ENCODE measurements at regions not wholly inside any gene's neighbourhood (a gene's known extent, or its start where the extent isn't known, plus 50 kb on each side); places are given as distances from the start of the nearest gene placed in this dataset.
"Not testable (repeated sequence)": the region's sequence is repeated elsewhere in the genome, so short reads cannot be mapped to it uniquely, and the experiment has no call there.

DNA sequence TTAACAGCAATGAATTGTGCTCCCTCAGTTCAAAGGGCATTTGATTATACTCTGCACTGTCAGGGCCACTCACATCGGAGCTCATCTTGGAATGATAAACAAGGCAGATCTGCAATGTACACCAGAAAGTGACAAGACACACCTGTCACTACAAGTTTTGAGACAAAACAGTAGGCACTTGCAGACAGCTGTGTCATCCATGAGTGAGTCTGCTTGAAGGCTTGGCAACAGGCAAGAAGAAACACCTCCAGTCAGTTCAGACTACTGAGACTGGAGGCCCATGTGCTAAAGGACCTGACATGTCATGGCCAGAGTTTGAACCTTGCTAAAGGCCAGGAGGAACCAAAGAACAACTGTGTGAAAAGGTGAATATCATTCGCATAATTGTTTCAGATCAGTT, 354.5 kb downstream of the CEP170 start:
- not testable (repeated sequence) for DNase-seq

DNA sequence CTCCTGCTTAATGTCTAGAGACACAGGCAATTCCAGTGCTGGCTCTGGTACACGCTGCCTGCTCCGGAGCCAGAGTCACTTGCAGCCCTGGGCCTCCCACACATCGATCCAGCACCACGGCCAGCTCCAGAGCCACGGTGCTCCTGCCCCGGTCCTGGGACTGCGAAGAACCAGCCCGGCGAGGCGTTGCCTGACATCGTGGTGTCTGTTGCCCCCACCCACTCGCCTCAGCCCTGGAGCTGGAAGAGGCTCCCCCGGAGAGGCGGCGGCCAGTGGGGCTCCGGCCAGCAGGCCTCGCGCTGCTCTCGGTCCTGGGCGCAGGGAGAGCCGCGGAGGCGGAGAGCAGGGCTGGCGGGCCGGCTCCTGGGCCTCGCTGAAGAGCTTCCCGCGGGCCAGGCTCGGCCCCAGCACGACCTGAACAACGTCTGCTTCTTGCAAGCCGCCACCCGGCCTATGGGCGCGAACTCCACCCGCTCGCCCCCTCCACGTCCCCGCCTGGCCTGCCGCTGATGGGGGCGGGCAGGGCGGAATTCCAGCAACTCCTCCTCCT, 364.8 kb downstream of the CEP170 start:
- peak; percentile 52 for DNase-seq

DNA sequence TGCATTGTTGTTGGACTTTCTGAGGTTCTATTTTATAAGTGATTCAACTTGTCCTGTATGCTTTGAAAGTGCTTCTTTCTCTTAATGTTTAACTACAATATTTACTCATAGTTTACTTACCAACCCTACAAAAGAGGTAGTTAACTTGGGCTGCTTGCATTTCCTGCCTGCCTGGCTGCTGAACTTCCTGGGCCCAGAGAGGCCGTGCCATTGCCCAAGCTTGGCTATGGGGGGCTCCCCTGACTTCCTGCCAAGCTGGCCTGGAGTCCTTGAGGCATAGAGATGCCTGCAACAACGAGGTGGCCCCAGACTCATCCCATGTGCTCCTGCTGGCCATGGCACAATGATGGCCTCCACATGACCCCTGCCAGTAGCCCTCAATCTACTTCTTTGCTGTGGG, 361.6 kb upstream of the PLD5 start:
- no peak for DNase-seq

DNA sequence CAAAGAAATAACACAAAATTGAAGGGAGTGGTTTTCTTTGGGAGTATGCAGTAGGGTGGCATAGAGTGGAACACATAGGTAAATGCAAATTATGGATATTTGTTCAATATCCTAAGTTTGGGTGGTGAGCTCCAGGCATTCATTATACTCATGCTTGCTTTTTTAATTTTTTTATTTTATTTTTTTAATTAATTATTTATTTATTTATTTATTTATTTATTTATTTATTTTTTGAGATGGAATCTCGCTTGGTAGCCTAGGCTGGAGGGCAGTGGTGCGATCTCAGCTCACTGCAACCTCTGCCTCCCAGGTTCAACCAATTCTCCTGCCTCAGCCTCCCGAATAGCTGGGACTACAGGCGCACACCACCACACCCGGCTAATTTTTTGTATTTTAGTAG, 355.5 kb upstream of the PLD5 start:
- not testable (repeated sequence) for DNase-seq

DNA sequence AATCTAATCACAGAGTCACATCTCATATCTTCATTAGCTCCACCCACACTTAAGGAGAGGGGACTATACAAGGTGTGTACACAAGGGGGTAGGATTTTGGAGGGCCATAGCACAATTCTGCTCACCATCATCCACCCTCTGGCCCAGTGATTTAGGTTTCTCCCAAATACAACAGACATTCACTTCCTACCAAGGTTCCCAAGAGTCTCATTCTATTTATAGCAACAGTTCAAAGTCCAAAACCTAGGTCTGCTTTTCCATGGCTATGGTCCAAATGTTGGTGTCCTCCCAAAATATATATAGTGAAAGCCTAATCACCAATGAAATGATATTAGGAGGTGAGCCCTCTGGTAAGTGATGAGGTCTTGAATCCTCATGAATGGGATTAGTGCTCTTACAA, 353.2 kb upstream of the PLD5 start:
- no peak for DNase-seq

DNA sequence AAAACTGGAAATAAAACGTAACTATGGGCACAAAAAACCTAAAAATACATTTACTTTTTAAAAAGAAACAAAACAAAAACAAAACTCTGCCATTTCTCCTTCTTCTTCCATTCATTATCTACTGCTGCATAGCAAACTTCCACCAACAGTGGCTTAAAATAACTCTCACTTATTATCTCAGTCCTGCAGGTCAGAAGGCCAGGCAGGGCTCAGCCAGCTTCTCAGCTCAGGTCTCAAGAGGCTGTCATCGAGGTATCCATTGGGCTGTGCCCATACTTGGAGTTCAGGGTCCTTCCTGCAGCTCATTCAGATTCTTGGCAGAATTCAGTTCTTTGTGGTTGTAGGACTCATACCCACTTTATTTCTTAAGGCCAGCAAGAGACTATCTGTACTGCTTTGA, 352.7 kb upstream of the PLD5 start:
- DNase-seq: no peak

DNA sequence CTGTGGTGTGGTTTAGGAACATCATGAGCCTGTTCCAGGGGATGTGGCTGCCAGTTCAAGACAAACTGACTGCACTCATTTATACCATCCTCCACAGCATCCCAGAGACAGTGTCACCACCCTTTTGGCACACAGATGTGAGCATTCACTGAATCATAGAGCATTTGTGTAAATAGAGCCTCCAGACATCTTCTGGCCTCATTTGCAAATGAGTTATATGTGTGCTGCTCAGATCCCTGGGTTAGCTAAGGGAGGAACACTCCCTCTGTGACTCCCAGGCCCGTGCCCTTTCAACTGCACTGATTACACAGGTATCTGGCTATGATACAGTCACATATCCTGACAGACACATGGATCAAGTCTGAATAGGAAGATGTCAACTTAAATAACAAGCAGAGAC, 351.5 kb upstream of the PLD5 start:
- no peak for DNase-seq

DNA sequence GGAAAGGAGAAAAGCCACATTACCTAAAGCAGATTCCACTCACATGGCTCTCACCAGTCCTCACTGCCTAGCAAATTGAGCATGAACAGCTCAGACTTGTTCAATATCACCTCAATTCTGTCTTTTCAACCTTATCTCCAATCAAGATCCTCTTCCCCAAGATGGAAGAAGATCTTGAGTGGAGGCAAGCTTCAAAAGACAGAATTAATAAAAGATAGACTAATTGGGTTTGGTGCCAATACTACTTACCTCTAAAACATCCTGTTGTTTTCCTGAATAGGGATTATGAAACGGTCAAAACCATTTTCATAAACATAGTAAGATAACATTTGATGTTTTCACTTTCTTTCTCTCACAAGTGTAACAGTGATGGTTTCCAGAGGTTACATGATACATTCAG, 349.2 kb upstream of the PLD5 start:
- no peak for DNase-seq

DNA sequence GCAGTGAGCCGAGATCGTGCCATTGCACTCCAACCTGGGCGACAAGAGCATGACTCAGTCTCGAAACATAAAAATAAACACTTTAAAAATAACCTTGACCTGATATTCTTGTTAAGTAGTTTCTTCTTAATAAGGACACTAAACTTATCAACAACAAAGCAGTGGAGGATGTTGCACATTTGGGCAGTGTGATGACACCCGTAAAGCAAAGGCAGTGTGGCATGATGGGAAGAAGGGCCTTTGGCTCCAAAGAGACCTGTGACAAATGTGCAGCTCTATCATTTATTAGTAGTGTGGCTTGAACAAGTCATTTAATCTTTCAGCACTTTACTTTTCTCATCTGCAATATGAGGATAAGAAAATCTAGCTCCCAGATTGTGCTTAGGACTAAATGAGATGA, 348.0 kb upstream of the PLD5 start:
- no peak for DNase-seq

DNA sequence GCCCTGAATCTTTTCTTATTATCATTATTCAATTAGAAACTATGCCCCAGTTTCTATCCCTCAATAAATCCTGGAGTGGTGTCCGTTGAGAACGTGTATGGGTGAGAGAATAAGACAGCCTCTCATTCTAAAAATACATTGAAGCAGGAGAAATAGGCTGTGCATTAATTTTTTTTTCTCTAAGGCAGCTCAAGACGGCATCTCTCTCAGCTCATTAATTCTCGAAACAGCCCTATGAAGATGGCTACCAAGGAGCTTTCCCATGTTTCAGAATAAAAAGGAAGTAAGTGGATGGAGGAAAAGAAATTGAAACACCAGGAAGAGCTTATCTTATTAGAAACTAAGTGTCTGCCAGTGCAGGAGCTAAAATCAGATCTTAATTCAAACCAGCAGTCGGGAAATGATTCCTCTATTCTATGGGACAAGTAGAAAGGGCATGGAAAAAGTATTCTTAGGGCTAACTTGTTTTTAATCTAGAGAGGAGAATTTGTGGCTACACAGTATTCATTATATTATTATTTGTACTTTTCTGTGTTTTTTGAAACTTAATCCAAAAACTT, 347.1 kb upstream of the PLD5 start:
- no peak for DNase-seq

DNA sequence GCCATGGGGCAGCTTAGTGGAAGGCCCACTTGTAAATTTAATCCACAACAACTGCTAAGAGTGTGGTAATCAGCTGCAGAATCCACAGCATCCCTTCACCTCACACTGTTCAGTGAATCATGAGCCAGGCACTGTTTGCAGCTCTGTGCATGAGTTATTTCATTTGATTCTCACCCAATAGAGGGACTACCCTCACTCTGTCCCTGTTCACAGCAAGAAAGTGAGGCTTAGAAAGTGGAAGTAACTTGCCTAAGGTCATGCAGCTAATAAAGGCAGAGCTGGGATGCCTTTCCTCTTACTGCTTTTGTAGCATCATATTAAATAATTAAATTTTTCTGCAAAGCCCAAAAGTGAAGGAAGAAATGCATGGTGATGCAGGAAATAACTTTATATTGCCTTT, 346.5 kb upstream of the PLD5 start:
- DNase-seq: no peak

DNA sequence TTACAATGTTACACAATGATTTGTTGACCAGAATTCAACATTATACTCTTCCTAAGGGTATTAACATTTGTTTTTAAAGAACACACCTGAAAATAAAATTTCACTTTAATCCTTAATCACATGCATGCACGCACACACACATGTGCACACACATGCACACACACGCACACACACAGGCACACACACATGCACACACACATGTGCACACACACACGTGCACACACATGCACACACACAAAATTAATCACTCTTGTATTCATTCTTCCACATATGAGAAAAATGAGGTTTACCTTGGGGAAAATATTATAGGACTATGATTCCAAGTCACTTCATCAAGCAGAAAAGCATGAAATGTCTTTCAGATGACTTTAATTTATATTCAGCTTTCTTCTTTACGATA, 331.8 kb upstream of the PLD5 start:
- no peak for DNase-seq

DNA sequence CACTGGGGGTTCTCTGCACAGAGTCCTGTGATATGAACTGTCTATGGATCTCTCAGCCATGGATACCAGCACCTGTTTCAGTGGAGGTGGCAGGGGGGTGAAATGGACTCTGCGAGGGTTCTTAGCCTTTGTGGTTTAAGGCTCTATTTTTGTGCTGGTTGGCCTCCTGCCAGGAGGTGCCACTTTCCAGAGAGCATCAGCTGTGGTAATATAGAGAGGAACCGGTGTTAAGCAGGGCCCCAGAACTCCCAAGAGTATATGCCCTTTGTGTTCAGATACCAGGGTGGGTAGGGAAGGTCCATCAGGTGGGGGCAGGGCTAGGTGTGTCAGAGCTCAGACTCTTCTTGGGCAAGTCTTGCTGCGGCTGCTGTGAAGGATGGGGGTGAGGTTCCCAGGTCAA, 330.0 kb upstream of the PLD5 start:
- DNase-seq: no peak

DNA sequence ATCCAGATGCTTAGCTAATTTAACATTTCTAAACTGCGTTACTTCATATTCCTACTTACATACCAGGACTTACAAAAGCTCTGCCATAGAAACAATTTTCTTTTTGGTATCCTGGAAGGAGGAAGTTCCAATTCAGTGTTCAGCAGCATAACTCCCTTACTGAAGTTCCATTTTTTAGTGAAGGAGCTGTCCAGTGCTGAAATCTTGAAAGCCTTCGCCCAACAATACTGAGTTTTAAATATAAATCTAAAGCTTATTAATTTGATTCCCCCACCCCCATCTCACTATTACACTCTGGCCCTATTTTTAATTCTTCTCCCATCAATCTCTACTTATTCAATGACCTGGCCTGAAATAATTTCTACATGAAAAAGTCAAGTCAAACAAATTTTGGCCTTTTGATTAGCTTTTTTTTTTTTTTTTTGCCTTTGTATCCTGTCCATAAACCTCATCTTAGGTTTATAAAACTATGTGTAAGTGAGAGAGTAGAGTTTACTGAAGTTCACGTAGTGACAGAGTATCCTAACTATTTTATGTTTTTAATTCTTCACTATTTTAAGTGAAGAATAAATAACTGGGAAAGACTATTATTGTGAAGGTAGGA, 323.0 kb upstream of the PLD5 start:
- no peak for DNase-seq

DNA sequence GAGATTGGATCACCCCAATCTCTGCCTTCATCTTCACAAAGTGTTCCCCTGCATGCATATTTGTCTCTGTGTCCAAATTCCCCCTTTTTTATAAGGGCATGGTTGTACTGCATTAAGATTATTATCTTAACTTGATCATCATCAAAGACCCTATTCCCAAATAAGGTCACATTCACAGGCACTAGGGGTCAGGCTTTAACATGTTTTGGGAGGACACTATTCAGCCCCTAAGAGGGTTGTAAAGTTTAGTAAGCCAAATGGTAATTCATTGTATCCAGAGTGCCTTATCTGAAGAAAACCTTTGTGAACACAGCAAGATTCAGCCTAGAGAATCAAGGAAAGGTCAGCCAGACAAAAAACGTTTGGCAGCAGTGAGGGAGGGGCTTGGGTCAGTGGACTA, 317.6 kb upstream of the PLD5 start:
- no peak for DNase-seq

DNA sequence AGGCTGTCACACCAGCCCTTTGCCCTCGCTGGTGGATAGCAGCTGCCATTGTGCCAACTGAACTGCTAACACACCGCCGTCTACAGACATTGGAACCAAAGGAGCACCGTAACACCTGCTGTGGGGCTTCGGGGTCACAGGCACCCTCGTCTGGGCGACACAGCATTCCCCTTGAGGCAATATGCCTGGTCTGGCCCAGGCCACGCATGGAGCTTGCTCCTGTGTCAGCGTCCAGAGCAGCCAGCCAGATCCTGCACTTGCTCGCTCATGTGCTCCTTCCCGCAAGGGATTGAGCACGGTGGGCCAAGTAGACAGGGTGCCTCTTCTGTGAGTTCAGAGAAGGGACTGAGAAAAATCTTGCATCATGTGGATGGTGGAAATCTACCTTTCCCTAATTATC, 314.6 kb upstream of the PLD5 start:
- no peak for DNase-seq

DNA sequence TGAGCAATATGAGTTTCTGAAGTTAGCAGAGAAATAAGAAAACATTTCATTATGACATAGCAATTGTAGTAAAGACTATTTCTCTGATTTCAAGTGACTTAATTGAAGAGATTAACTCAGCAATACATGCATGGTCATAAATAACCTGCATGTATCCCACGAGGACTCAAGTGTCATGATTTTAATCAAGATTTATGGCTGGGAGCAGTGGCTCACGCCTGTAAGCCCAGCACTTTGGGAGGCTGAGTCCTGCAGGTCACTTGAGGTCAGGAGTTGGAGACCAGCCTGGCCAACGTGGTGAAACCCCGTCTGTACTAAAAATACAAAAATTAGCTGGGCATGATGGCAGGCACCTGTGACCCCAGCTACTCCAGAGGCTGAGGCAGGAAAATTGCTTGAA, 311.9 kb upstream of the PLD5 start:
- DNase-seq: no peak

DNA sequence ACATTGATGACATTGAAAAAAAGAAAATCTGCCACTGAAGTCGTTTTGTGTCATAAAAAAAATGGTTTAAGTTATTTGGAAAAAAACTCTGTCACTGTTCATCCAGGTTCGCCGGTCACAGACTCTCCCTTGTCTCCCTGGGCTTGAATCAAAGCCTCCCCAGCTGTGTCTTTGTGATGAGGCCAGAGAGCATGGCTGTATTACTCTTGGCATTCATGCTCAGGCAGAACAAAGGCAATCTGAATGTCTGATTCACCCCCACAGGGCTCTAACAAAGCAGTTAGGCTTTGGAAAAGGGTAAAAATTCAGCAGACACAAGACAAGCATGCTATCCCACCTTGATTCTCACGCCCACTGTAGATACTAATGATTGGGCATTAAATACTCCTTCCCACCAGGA, 304.3 kb upstream of the PLD5 start:
- DNase-seq: peak; percentile 69

DNA sequence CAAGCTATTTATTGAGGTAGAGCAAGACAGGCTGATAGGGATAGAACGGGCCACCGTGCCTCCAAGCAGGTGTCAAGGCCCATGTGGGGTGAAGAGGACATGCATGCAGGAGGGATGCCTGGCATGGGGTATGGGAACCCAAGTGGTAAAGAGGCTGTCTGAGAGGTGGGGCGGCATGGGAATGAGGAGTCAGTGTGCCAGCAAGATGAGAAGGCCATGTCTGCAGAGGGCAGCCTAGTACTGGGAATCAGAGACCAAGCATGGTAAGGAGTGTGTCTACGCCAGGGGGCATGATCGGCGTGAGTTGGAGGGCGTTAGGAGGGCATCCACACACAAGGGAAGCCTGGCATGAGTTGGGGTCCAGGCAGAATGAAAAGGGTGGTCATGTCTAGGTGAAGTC, 303.7 kb upstream of the PLD5 start:
- peak; percentile 26 for DNase-seq

DNA sequence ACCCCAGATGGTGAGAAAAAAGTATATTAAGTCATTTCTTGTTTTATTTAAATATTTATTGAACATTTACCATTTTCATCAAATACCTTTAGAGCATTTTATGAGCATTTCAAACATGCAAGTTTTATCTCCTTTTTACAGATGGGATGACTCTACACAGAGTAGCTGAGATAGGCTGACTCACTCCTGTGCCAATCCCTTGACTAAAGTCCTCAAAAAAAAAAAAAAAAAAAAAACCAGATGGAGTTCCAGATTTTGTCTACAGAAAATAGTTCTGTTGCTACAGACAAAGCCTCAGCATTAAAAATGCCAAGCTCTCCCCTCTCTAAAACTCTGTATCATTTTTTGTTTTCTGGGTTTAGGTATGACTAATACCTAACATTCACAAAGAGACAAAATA, 303.0 kb upstream of the PLD5 start:
- DNase-seq: no peak

DNA sequence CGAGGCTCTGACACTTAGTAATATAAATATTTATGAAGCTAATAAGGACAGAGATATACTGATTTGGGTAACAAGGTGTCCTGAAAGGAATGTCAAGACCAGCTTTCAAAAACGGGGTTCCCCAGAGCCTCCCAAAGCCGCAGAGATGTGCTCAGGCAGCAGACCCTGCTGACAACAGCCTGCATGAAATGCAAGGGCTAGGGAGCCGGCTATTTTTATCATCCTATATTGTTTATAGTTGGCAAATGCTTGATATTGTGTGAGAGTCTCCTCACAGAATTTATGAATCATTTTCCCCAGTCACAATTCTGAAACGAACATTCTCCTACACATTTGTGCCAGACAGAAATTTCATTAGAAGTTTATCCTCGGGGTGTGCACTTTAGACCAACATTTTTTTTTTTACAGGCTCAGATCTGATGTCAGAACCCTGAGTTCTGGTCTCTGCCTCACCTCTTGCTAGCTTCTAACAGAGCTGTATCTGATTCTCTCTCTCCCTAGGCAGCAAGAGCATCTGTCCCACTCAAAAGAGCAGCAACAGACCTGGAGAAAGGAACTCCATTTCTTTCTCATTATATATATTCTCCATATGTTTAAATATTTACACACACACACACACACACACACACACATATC, 302.3 kb upstream of the PLD5 start:
- DNase-seq: peak; percentile 1

DNA sequence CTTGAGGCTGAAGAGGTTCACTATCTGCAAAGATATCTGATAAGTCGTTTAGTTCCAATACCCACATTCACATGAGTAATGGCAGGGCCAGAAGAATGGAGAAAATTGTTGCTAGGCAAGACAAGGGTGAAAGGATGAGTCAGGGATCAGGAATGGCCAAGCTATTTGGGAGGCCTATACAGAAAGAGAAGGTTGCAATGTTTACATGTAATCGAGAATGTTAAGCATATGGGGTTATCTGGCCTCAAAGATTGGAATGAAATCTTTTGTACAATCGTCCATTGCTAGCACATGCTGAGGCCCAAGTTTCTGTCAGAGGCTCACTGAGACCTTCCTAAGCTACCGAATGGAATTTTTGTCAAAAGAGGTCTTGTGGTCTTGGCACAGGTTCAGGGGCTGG, 299.9 kb upstream of the PLD5 start:
- no peak for DNase-seq

DNA sequence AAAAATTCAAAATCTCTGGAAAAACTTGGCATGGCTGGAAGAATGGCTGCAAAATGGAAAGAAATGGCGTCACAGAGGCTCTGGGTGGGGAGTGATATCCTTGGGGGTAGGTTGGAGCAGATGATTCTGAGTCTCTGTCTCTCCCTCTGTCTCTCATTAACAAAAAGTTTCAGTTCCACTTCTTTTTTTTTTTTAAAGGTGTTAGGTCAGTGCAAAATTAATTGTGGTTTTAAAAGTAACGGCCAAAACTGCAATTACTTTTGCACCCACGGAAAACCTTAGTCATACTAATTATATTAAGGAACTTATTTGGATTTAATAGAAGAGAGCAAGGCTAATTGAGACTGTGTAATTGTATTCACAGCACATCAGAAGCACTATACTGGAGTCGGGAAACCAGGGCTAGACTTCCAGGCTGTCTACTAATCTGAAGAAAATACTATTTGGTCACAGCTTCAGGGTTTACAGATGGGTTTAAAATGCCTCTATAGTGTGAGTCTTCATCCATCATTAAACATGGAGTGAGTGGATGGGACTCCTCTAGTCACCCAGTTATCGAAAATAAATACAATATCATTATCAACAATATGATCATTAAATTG, 289.1 kb upstream of the PLD5 start:
- no peak for DNase-seq

DNA sequence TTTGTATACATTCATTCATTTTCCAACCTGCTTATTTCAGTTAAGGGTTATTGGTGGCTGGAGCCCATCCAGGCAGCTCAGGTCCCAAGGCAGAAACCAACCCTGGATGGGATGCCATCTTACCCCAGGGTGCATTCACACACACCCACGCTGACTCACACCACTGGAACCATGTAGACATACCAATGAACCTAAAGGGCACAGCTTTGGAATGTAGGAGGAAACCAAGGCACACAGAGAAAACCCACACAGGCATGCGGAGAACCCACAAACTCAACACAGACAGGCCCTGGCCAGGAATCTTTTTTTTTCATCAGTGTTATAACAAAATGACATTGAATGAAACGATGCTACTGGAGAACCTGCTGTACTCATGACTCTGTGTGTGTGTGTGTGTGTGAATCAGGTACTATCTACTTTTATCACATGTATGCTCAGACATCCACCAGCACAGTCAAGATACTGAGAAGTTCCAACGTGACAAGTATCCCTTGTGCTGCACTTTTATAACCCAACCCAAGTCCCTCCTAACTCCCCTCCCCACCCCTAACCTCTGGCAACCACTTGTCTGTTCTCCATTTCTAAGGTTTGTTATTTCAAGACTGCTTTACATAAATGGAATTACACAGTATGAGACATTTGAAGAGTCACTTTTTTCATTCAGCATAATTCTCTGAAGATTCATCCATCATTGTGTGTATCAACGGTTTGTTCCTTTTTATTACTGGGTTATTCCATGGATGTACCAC, 286.8 kb upstream of the PLD5 start:
- no peak for DNase-seq
